ENCODE measurements at regions not wholly inside any gene's neighbourhood (a gene's known extent, or its start where the extent isn't known, plus 50 kb on each side); places are given as distances from the start of the nearest gene placed in this dataset.

GRCh38 chr10:8477300-8477699, 422.8 kb downstream of the GATA3 start:
- ATAC-seq (ENCODE audit: low read depth) (no peak), DNase-seq (no peak)
- dilution Hi-C loops (cut with HindIII; ENCODE audit: low sequenced_read_pairs, unreplicated experiment): no loop called here
- Histone ChIP-seq H2AK5ac (ENCODE audit: low read depth, low read length) (no peak overlapping the region), H3K9me1 (ENCODE audit: insufficient read depth, low read length) (no peaks in the 10 kb centered on the region), H3K9ac (ENCODE audit: low read depth, low read length) (no peak overlapping the region), H3K14ac (replicated peaks; ENCODE audit: low read depth, low read length) (no peak overlapping the region), H4K8ac (ENCODE audit: low read depth in 2 of 2, low read length in 2 of 2) (no peak overlapping the region), H2AK9ac (replicated peaks; ENCODE audit: low read depth, low read length, poor library complexity) (no peak overlapping the region), H2AFZ (replicated peaks; ENCODE audit: low read length, poor library complexity) (no peak overlapping the region), H4K20me1 (ENCODE audit: insufficient read depth, low read length) (no peaks in the 10 kb centered on the region), H3K36me3 (ENCODE audit: control insufficient read depth, insufficient read depth, low read length) (no peaks in the 10 kb centered on the region), H3K27me3 (ENCODE audit: control insufficient read depth, insufficient read depth, low read length) (no peaks in the 10 kb centered on the region), H3K27ac (ENCODE audit: insufficient read depth, low read length) (no peak overlapping the region), H3K18ac (ENCODE audit: low read depth, low read length) (no peak overlapping the region), H3K4me2 (ENCODE audit: low read depth, low read length) (no peak overlapping the region), H4K5ac (ENCODE audit: low read depth, low read length) (no peak overlapping the region), H2BK120ac (ENCODE audit: low read depth, low read length) (no peak overlapping the region), H3K4ac (ENCODE audit: low read depth, low read length) (no peak overlapping the region), H3K56ac (ENCODE audit: extremely low read depth, insufficient read depth, low read length) (no peak overlapping the region), H3K23ac (ENCODE audit: low read depth, low read length) (no peak overlapping the region), H3K4me1 (ENCODE audit: control insufficient read depth, insufficient read depth, low read length) (no peaks in the 10 kb centered on the region), H3K4me3 (ENCODE audit: insufficient read depth, low read depth, low read length) (no peak overlapping the region), H4K91ac (ENCODE audit: insufficient read depth, low read depth, low read length) (no peak overlapping the region), H2BK15ac (ENCODE audit: low read depth, low read length) (no peak overlapping the region), H3K9me3 (ENCODE audit: control insufficient read depth, insufficient read depth, low read length) (peaks cover 8% of the 10 kb centered on the region; the same call in 1 of the 2 replicates), H2BK20ac (ENCODE audit: low read depth, low read length) (no peak overlapping the region), H2BK5ac (ENCODE audit: low read depth, low read length, poor library complexity, severe bottlenecking) (no peak overlapping the region), H3K79me1 (ENCODE audit: low read depth in 1 of 2, low read length in 2 of 2) (no peaks in the 10 kb centered on the region)
- no TSS peak for BruUV-seq (replicated peaks)
- in situ Hi-C loops (cut with MboI; ENCODE audit: low sequenced_read_pairs): no loop called here
- intact Hi-C loops (cut with micrococcal nuclease): loop anchor here (5.0 kb wide), 1 partner anchor 390 kb away; no protein-coding TSS in a partner anchor
- no CpG with 5 or more reads among the region's 1 CpG for WGBS, 2 experiments (ENCODE audit: extremely low coverage in 2 of 2, insufficient read length in 1 of 2)
- TF ChIP-seq FOS (IDR thresholded peaks at IDR 0.05; ENCODE audit: low read depth, low read length) (no peak), MAZ (IDR thresholded peaks at IDR 0.05; ENCODE audit: borderline replicate concordance, low read depth, low read length) (no peak), MAFK (IDR thresholded peaks at IDR 0.05; ENCODE audit: low read depth, low read length) (no peak), MXI1 (IDR thresholded peaks at IDR 0.05; ENCODE audit: borderline replicate concordance, low read depth, low read length) (no peak), RFX5 (IDR thresholded peaks at IDR 0.05; ENCODE audit: low read depth, low read length) (no peak), ELK1 (IDR thresholded peaks at IDR 0.05; ENCODE audit: borderline replicate concordance, low read depth, low read length) (no peak), POLR2A (IDR thresholded peaks at IDR 0.05; ENCODE audit: low read depth, low read length) (no peak), CHD1 (IDR thresholded peaks at IDR 0.05; ENCODE audit: low read depth, low read length) (no peak), USF2 (IDR thresholded peaks at IDR 0.05; ENCODE audit: low read depth, low read length) (no peak), SMC3 (IDR thresholded peaks at IDR 0.05; ENCODE audit: low read depth, low read length) (no peak), CTCF (conservative IDR thresholded peaks at IDR 0.05; ENCODE audit: low read depth, low read length) (no peak), RAD21 (IDR thresholded peaks at IDR 0.05; ENCODE audit: low read length) (no peak), BHLHE40 (IDR thresholded peaks at IDR 0.05; ENCODE audit: low read depth, low read length) (no peak)
- CTCF ChIA-PET: no interaction called here
- POLR2A ChIA-PET (ENCODE audit: unreplicated experiment): no interaction called here

Measured in IMR-90 (cell line).